ENCODE measurements at regions not wholly inside any gene's neighbourhood (a gene's known extent, or its start where the extent isn't known, plus 50 kb on each side); places are given as distances from the start of the nearest gene placed in this dataset.

- H3K9me3 ChIP-seq (ENCODE audit: control insufficient read depth, insufficient read depth, low read depth, low read length) = no peaks in the 10 kb centered on the region
- H3K4me3 ChIP-seq (ENCODE audit: low read depth in 2 of 2, low read length in 2 of 2) = no peak overlapping the region
- TF ChIP-seq POLR2AphosphoS5 (IDR thresholded peaks at IDR 0.05; ENCODE audit: low read depth, low read length) (no peak), SIN3A (IDR thresholded peaks at IDR 0.05; ENCODE audit: borderline replicate concordance, insufficient read depth, low read depth, low read length) (no peak), TCF7L2 (IDR thresholded peaks at IDR 0.05; ENCODE audit: low read depth, low read length) (no peak)
- TF ChIP-seq, protein P1, sequence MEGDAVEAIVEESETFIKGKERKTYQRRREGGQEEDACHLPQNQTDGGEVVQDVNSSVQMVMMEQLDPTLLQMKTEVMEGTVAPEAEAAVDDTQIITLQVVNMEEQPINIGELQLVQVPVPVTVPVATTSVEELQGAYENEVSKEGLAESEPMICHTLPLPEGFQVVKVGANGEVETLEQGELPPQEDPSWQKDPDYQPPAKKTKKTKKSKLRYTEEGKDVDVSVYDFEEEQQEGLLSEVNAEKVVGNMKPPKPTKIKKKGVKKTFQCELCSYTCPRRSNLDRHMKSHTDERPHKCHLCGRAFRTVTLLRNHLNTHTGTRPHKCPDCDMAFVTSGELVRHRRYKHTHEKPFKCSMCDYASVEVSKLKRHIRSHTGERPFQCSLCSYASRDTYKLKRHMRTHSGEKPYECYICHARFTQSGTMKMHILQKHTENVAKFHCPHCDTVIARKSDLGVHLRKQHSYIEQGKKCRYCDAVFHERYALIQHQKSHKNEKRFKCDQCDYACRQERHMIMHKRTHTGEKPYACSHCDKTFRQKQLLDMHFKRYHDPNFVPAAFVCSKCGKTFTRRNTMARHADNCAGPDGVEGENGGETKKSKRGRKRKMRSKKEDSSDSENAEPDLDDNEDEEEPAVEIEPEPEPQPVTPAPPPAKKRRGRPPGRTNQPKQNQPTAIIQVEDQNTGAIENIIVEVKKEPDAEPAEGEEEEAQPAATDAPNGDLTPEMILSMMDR (IDR thresholded peaks at IDR 0.05) = no peak
- TF ChIP-seq, protein P2, sequence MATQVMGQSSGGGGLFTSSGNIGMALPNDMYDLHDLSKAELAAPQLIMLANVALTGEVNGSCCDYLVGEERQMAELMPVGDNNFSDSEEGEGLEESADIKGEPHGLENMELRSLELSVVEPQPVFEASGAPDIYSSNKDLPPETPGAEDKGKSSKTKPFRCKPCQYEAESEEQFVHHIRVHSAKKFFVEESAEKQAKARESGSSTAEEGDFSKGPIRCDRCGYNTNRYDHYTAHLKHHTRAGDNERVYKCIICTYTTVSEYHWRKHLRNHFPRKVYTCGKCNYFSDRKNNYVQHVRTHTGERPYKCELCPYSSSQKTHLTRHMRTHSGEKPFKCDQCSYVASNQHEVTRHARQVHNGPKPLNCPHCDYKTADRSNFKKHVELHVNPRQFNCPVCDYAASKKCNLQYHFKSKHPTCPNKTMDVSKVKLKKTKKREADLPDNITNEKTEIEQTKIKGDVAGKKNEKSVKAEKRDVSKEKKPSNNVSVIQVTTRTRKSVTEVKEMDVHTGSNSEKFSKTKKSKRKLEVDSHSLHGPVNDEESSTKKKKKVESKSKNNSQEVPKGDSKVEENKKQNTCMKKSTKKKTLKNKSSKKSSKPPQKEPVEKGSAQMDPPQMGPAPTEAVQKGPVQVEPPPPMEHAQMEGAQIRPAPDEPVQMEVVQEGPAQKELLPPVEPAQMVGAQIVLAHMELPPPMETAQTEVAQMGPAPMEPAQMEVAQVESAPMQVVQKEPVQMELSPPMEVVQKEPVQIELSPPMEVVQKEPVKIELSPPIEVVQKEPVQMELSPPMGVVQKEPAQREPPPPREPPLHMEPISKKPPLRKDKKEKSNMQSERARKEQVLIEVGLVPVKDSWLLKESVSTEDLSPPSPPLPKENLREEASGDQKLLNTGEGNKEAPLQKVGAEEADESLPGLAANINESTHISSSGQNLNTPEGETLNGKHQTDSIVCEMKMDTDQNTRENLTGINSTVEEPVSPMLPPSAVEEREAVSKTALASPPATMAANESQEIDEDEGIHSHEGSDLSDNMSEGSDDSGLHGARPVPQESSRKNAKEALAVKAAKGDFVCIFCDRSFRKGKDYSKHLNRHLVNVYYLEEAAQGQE (IDR thresholded peaks at IDR 0.05; ENCODE audit: insufficient read depth in 1 of 2, low read depth in 2 of 2, low read length in 1 of 2) = no peak
- H3K4me1 ChIP-seq (ENCODE audit: control insufficient read depth, insufficient read depth, low read length) = no peaks in the 10 kb centered on the region
- intact Hi-C loops (cut with micrococcal nuclease; ENCODE audit: unreplicated experiment) = loop anchor here (10.0 kb wide), 1 partner anchor 403 kb away; no protein-coding TSS in a partner anchor
- no peaks in the 10 kb centered on the region for H3K27me3 ChIP-seq (ENCODE audit: control insufficient read depth, insufficient read depth, low read length)
- ChIA-PET POLR2A (no interaction called here), CTCF (interaction anchor here (0.6 kb wide), 1 partner anchor 36 kb away, joined by 3 read pairs; no protein-coding TSS in a partner anchor)
- in situ Hi-C loops (cut with HindIII; ENCODE audit: low pct_unique_long_range_greater_than_20kb, low sequenced_read_pairs) = loop anchor here (25.0 kb wide), 1 partner anchor 225 kb away; no protein-coding TSS in a partner anchor
- no peak overlapping the region for H3K27ac ChIP-seq (ENCODE audit: low read length)
- ATAC-seq (no peak), DNase-seq (ENCODE audit: low read depth, low spot score) (no peak)
- no peaks in the 10 kb centered on the region for H3K36me3 ChIP-seq (ENCODE audit: control insufficient read depth, insufficient read depth, low read length)
- no TSS peak for BruUV-seq (replicated peaks)
These were observed 51.6 kb upstream of the SYT13 start for GRCh38 chr11:45337583-45338360.

DNA sequence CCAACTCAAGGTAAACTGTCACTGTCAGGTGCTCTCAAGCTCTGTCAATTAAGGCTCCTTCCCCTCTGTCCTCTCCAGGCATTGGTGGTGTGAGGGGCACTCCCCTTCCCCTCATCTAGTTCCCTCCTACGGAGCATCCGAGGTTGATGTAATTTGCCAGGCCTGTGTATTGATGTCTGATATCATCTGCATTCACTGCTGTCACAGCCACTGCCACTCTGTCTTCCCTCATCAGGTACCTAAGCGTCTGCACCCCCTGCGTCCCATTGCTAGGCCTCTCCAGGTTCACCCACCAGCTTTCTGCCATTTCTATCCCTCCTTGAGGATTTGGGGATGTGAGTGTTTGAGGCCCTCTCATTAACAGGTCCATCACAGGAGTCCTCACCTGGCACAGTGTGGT, 50.0 kb upstream of the SYT13 start:
- intact Hi-C loops (cut with micrococcal nuclease; ENCODE audit: unreplicated experiment) (loop anchor here (10.0 kb wide), 1 partner anchor 401 kb away; no protein-coding TSS in a partner anchor), in situ Hi-C loops (cut with HindIII; ENCODE audit: low pct_unique_long_range_greater_than_20kb, low sequenced_read_pairs) (loop anchor here (25.0 kb wide), 1 partner anchor 224 kb away; no protein-coding TSS in a partner anchor)
- Histone ChIP-seq H3K36me3 (ENCODE audit: control insufficient read depth, insufficient read depth, low read length) (no peaks in the 10 kb centered on the region), H3K27me3 (ENCODE audit: control insufficient read depth, insufficient read depth, low read length) (peaks cover 8% of the 10 kb centered on the region), H3K4me1 (ENCODE audit: control insufficient read depth, insufficient read depth, low read length) (peaks cover 3% of the 10 kb centered on the region; the same call in 1 of the 2 replicates), H3K4me3 (ENCODE audit: low read depth in 2 of 2, low read length in 2 of 2) (no peak overlapping the region), H3K27ac (ENCODE audit: low read length) (no peak overlapping the region), H3K9me3 (ENCODE audit: control insufficient read depth, insufficient read depth, low read depth, low read length) (no peaks in the 10 kb centered on the region)
- TF ChIP-seq POLR2AphosphoS5 (IDR thresholded peaks at IDR 0.05; ENCODE audit: low read depth, low read length) (no peak), SIN3A (IDR thresholded peaks at IDR 0.05; ENCODE audit: borderline replicate concordance, insufficient read depth, low read depth, low read length) (no peak), TCF7L2 (IDR thresholded peaks at IDR 0.05; ENCODE audit: low read depth, low read length) (no peak)
- TF ChIP-seq, protein P2 (IDR thresholded peaks at IDR 0.05; ENCODE audit: insufficient read depth in 1 of 2, low read depth in 2 of 2, low read length in 1 of 2) = no peak
- TF ChIP-seq, protein P1 (IDR thresholded peaks at IDR 0.05) = no peak
- CTCF ChIA-PET = interaction anchor here (0.7 to 0.8 kb wide), 2 partner anchors 24 to 93 kb away, joined by 4 to 5 read pairs; no protein-coding TSS in a partner anchor
- ATAC-seq = no peak
- no peak for DNase-seq (ENCODE audit: low read depth, low spot score)
- BruUV-seq (replicated peaks) = no TSS peak
- POLR2A ChIA-PET = no interaction called here

Measured in Panc1 (cell line).